Fibroblast of lung (primary cell): ENCODE measurements at regions not wholly inside any gene's neighbourhood (a gene's known extent, or its start where the extent isn't known, plus 50 kb on each side); places are given as distances from the start of the nearest gene placed in this dataset.

ENCODE experiments used
- CTCF ChIP-seq, 2 donors: IDR thresholded peaks in 1 of 2; conservative IDR thresholded peaks in 1 of 2; 1 replicate in 1 of 2; 2 replicates in 1 of 2; pipeline ENCODE4 v1.5.1; 2011 to 2012; ENCODE audit warnings: low read length in 2 of 2, control low read depth in 1 of 2, inconsistent platforms in 1 of 2, low read depth in 1 of 2, mild to moderate bottlenecking in 1 of 2
- EZH2 ChIP-seq: IDR thresholded peaks from 2 replicates; pipeline ENCODE4 v1.5.1; 2012; ENCODE audit warnings: low read length, control low read depth, mild to moderate bottlenecking; ENCODE audit errors: missing control alignments

GRCh38 chr5:9721161-9721560 is 91.0 kb upstream of the TAS2R1 start:
- TF ChIP-seq CTCF (conservative IDR thresholded peaks at IDR 0.05 in 1 of 2, IDR thresholded peaks at IDR 0.05 in 1 of 2; ENCODE audit: low read depth in 1 of 2, low read length in 2 of 2) (no peak), EZH2 (no peak)
